DND-41 (cell line): ENCODE measurements at regions not wholly inside any gene's neighbourhood (a gene's known extent, or its start where the extent isn't known, plus 50 kb on each side); places are given as distances from the start of the nearest gene placed in this dataset.

Experiments used
- CTCF ChIP-seq: IDR thresholded peaks from 2 replicates; pipeline ENCODE4 v1.5.1; 2012; ENCODE audit warnings: borderline replicate concordance, low read length, moderate library complexity, mild to moderate bottlenecking; ENCODE audit not compliant: poor library complexity, severe bottlenecking; ENCODE audit errors: extremely low read depth
- EZH2 ChIP-seq: IDR thresholded peaks from 3 replicates; pipeline ENCODE4 v1.6.1; 2012; ENCODE audit warnings: borderline replicate concordance, low read depth, mild to moderate bottlenecking, moderate library complexity, low read length, inconsistent platforms; ENCODE audit not compliant: severe bottlenecking

GRCh38 chr6:51269876-51270275 is 451.2 kb downstream of the TFAP2B start:
- no peak for TF ChIP-seq CTCF
- no peak for TF ChIP-seq EZH2
